ENCODE measurements at regions not wholly inside any gene's neighbourhood (a gene's known extent, or its start where the extent isn't known, plus 50 kb on each side); places are given as distances from the start of the nearest gene placed in this dataset.

- H3K36me3 ChIP-seq (ENCODE audit: control insufficient read depth, insufficient read depth, low read length), result no peaks in the 10 kb centered on the region
- H3K4me3 ChIP-seq (ENCODE audit: low read depth, low read length), result no peak overlapping the region
- no peaks in the 10 kb centered on the region for H3K27me3 ChIP-seq (ENCODE audit: control insufficient read depth, insufficient read depth, low read length)
- ChIA-PET CTCF (no interaction called here), POLR2A (no interaction called here)
- TF ChIP-seq CTCF (IDR thresholded peaks at IDR 0.05; ENCODE audit: insufficient read depth, low read depth, low read length), result no peak
- DNase-seq (ENCODE audit: low read depth), result no peak
Observed at GRCh38 chr18:33870059-33870458, 292.0 kb downstream of the ASXL3 start.

- TF ChIP-seq CTCF (IDR thresholded peaks at IDR 0.05; ENCODE audit: insufficient read depth, low read depth, low read length), result no peak
- POLR2A ChIA-PET, result no interaction called here
- Histone ChIP-seq H3K36me3 (ENCODE audit: control insufficient read depth, insufficient read depth, low read length) (no peaks in the 10 kb centered on the region), H3K4me3 (ENCODE audit: low read depth, low read length) (no peak overlapping the region), H3K27me3 (ENCODE audit: control insufficient read depth, insufficient read depth, low read length) (no peaks in the 10 kb centered on the region)
- no peak for DNase-seq (ENCODE audit: low read depth)
- CTCF ChIA-PET, result no interaction called here
Observed at GRCh38 chr18:33866386-33866785, 288.4 kb downstream of the ASXL3 start.

GRCh38 chr18:33863912-33864311 is 285.9 kb downstream of the ASXL3 start:
- ChIA-PET POLR2A (no interaction called here), CTCF (no interaction called here)
- Histone ChIP-seq H3K27me3 (ENCODE audit: control insufficient read depth, insufficient read depth, low read length) (no peaks in the 10 kb centered on the region), H3K36me3 (ENCODE audit: control insufficient read depth, insufficient read depth, low read length) (no peaks in the 10 kb centered on the region), H3K4me3 (ENCODE audit: low read depth, low read length) (no peak overlapping the region)
- DNase-seq (ENCODE audit: low read depth), result no peak
- no peak for TF ChIP-seq CTCF (IDR thresholded peaks at IDR 0.05; ENCODE audit: insufficient read depth, low read depth, low read length)

- ChIA-PET CTCF (no interaction called here), POLR2A (no interaction called here)
- H3K4me3 ChIP-seq (ENCODE audit: low read depth, low read length), result no peak overlapping the region
- TF ChIP-seq CTCF (IDR thresholded peaks at IDR 0.05; ENCODE audit: insufficient read depth, low read depth, low read length), result no peak
- no peaks in the 10 kb centered on the region for H3K36me3 ChIP-seq (ENCODE audit: control insufficient read depth, insufficient read depth, low read length)
- DNase-seq (ENCODE audit: low read depth), result no peak
- no peaks in the 10 kb centered on the region for H3K27me3 ChIP-seq (ENCODE audit: control insufficient read depth, insufficient read depth, low read length)
Observed at GRCh38 chr18:33854827-33855139, 276.8 kb downstream of the ASXL3 start.

GRCh38 chr18:33854086-33854826 is 276.2 kb downstream of the ASXL3 start:
- no peaks in the 10 kb centered on the region for H3K27me3 ChIP-seq (ENCODE audit: control insufficient read depth, insufficient read depth, low read length)
- POLR2A ChIA-PET, result no interaction called here
- CTCF ChIA-PET, result no interaction called here
- no peaks in the 10 kb centered on the region for H3K36me3 ChIP-seq (ENCODE audit: control insufficient read depth, insufficient read depth, low read length)
- no peak for DNase-seq (ENCODE audit: low read depth)
- no peak overlapping the region for H3K4me3 ChIP-seq (ENCODE audit: low read depth, low read length)
- no peak for TF ChIP-seq CTCF (IDR thresholded peaks at IDR 0.05; ENCODE audit: insufficient read depth, low read depth, low read length)
